T-helper 2 cell treated with Interferon-gamma antibody and Interleukin-4, amounts not matched to agents 100 ng/mL and 5 ng/mL, for 36 hours (primary cell): ENCODE measurements at regions not wholly inside any gene's neighbourhood (a gene's known extent, or its start where the extent isn't known, plus 50 kb on each side); places are given as distances from the start of the nearest gene placed in this dataset.

Experiments
- intact Hi-C: fragments of 100-400 bp; cut with micrococcal nuclease; formaldehyde crosslinking; loops from one replicate; pipeline ENCODE4 v1.15.1; 2023

GRCh38 chr4:1487761-1488160 lies 81.5 kb upstream of the NKX1-1 start:
- intact Hi-C loops = no loop called here

GRCh38 chr4:1487106-1487505 lies 80.9 kb upstream of the NKX1-1 start:
- intact Hi-C loops = no loop called here

GRCh38 chr4:1485280-1485679 lies 79.0 kb upstream of the NKX1-1 start:
- intact Hi-C loops = no loop called here

GRCh38 chr4:1480720-1481119 lies 74.5 kb upstream of the NKX1-1 start:
- intact Hi-C loops = no loop called here

- intact Hi-C loops = no loop called here
Observed at GRCh38 chr4:1479454-1479853, 73.2 kb upstream of the NKX1-1 start.

- intact Hi-C loops = no loop called here
Observed at GRCh38 chr4:1478766-1479355, 72.6 kb upstream of the NKX1-1 start.

GRCh38 chr4:1477045-1477840 lies 71.0 kb upstream of the NKX1-1 start:
- intact Hi-C loops = no loop called here

- intact Hi-C loops = no loop called here
Observed at GRCh38 chr4:1476140-1476513, 69.9 kb upstream of the NKX1-1 start.

- intact Hi-C loops = no loop called here
Observed at GRCh38 chr4:1475277-1476139, 69.3 kb upstream of the NKX1-1 start.

GRCh38 chr4:1474126-1475090 lies 68.2 kb upstream of the NKX1-1 start:
- intact Hi-C loops = no loop called here

GRCh38 chr4:1473718-1474117 lies 67.5 kb upstream of the NKX1-1 start:
- intact Hi-C loops = no loop called here

GRCh38 chr4:1472911-1473518 lies 66.8 kb upstream of the NKX1-1 start:
- intact Hi-C loops = no loop called here

GRCh38 chr4:1472148-1472797 lies 66.0 kb upstream of the NKX1-1 start:
- intact Hi-C loops = no loop called here

GRCh38 chr4:1471443-1472147 lies 65.4 kb upstream of the NKX1-1 start:
- intact Hi-C loops = no loop called here

GRCh38 chr4:1470816-1471442 lies 64.7 kb upstream of the NKX1-1 start:
- intact Hi-C loops = no loop called here

GRCh38 chr4:1470393-1470670 lies 64.1 kb upstream of the NKX1-1 start:
- intact Hi-C loops = no loop called here

- intact Hi-C loops = no loop called here
Observed at GRCh38 chr4:1469607-1470392, 63.6 kb upstream of the NKX1-1 start.

- intact Hi-C loops = no loop called here
Observed at GRCh38 chr4:1469043-1469442, 62.8 kb upstream of the NKX1-1 start.
